ES-I3 (cell line): ENCODE measurements at regions not wholly inside any gene's neighbourhood (a gene's known extent, or its start where the extent isn't known, plus 50 kb on each side); places are given as distances from the start of the nearest gene placed in this dataset.
"Not testable (repeated sequence)": the region's sequence is repeated elsewhere in the genome, so short reads cannot be mapped to it uniquely, and the experiment has no call there.

Experiments used
- H3K36me3 ChIP-seq: 2 replicates; pipeline ENCODE4 v1.6.1; 2013; ENCODE audit warnings: mild to moderate bottlenecking, low read length, control low read depth, moderate library complexity; ENCODE audit not compliant: insufficient read depth
- H3K4me1 ChIP-seq: 2 replicates; pipeline ENCODE4 v1.6.1; 2013; ENCODE audit warnings: mild to moderate bottlenecking, control low read depth, low read length; ENCODE audit not compliant: insufficient read depth
- H3K9ac ChIP-seq: 2 replicates; pipeline ENCODE4 v1.6.1; 2013; ENCODE audit warnings: low read depth, mild to moderate bottlenecking, low read length, moderate library complexity
- H3K9me3 ChIP-seq: 2 replicates; pipeline ENCODE4 v1.6.1; 2013; ENCODE audit warnings: mild to moderate bottlenecking, low read length, moderate library complexity; ENCODE audit not compliant: control insufficient read depth, insufficient read depth

DNA sequence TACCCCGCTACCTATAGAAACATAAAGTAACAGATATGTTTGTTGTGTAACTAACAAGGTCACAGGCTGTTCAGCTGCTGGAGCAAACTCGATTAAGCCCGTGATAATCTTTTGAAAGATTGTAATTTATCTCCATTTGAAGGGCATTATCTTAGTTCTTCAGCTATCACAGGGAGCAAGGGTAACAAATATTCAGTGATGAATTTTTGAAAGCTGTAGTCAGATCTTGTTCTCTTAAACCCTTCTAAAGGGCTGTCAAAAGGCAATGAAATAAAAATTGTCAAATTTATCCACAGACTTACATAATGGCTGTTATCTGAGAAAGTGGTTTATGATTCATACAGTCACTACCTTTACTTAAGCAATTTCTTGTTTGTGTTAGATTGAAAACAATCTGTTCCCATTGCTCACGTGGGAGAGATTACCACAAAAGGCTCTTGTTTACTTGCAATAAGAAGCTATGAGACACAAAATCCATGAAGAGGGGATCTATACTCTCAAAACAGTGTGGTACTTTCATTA lies 78.3 kb upstream of the ZNF608 start:
- peaks cover 12% of the 10 kb centered on the region for H3K4me1 ChIP-seq
- H3K9me3 ChIP-seq, result no peaks in the 10 kb centered on the region; the same call in 1 of the 2 replicates
- H3K9ac ChIP-seq, result no peak overlapping the region

DNA sequence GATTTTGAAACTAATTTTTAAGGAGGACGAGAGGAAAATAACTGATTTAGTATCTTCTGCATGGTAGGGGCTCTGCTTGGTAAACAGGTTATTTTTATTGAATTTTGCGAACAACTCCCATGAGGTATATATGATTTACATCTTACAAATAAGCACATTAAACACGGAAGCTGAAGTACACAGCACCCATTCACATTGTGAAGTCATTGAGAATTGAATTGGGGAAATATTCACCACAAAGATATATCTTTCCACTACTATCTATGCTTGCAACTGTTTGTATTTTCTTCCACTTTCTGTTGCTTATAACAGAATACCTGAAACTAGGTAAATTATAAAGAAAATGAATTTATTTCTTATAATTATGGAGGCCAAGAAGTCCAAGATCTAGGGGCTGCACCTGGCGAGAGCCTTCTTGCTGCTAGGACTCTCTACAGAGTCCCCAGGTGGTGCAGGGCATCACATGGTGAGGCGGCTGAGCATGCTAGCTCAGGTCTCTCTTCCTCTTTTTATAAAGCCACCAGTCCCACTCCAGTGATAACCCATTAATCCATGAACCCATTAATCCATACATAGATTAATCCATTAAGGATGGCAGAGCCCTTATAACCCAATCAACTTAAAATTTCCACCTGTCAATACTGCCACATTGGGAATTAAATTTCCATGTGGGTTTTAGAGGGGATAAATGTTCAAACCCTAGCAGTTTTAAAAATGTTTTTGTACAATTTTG lies 79.0 kb upstream of the ZNF608 start:
- H3K9ac ChIP-seq, result no peak overlapping the region

More for the DNA sequence above, 78.3 kb upstream of the ZNF608 start:
- no peaks in the 10 kb centered on the region for H3K36me3 ChIP-seq

DNA sequence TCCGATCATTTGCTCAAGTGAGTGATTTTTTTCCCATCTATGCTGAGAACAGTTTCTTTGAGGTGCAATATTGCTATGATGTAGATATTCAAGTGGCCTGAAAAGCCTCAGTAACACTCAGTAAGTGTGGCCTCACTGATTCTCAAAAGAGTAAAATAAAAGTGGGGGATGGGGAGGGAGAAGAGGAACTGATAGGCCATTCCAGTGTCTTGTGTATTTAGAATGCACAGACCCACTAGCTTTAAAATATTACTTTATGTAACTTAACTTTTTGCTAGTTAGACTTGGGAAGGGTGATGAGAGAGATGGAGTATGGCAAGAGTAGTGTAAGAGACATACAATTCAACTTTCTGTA lies 79.5 kb upstream of the ZNF608 start:
- H3K36me3 ChIP-seq, result no peaks in the 10 kb centered on the region
- no peaks in the 10 kb centered on the region; the same call in 1 of the 2 replicates for H3K9me3 ChIP-seq
- H3K4me1 ChIP-seq, result peaks cover 12% of the 10 kb centered on the region
- H3K9ac ChIP-seq, result no peak overlapping the region

More for the DNA sequence above, 79.0 kb upstream of the ZNF608 start:
- H3K9me3 ChIP-seq, result no peaks in the 10 kb centered on the region; the same call in 1 of the 2 replicates
- peaks cover 12% of the 10 kb centered on the region for H3K4me1 ChIP-seq
- H3K36me3 ChIP-seq, result no peaks in the 10 kb centered on the region

DNA sequence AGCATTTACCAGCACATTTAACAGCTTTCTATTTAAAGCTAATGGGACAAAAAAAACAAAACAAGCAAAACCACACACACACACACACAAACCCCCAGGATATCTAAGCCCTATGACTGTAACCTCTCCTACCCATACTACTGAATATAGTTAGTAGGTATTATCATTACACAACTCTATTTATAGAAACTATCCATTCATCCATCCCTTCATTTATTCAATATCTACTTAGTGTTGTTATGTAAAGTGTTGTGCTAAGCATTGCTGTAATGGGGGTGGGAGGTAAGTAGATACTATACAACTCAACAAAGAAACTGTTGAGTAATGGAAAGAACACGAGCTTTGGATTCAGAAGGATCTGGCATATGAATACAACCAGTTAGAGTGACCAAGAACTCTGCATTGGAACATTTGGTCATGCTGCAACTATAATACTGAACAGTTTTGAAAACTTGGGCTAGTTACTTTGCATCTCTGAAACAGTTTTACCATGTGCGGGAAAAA lies 82.3 kb upstream of the ZNF608 start:
- no peak overlapping the region for H3K9ac ChIP-seq
- H3K9me3 ChIP-seq, result peaks cover 14% of the 10 kb centered on the region
- H3K4me1 ChIP-seq, result peaks cover 12% of the 10 kb centered on the region
- H3K36me3 ChIP-seq, result no peaks in the 10 kb centered on the region

DNA sequence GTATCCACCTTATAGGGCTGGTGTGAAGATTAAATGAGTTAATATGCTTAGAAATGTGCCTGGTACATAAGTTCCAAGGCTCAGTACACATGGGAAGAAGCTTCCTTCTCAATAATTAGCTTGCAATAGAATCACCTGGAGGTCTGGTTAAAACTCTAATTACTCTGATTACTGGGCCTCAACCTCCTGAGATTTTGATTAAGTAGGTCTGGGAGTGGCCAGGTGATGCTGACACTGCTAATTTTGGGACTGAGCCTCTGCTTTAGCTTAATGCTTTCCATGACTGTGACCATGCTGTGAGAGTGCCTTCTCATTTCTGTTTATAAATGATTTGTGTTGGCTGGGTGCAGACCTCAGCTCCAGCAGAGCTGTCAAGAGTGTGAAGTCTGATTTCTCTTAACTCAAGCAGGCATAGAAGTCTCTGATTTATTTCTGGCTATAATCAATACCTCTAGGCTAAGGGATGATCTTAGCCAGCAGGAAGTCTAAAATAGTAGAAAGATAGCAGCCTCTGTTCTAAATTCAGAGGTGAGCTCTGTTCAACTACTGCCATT lies 85.3 kb upstream of the ZNF608 start:
- H3K4me1 ChIP-seq, result peaks cover 8% of the 10 kb centered on the region

DNA sequence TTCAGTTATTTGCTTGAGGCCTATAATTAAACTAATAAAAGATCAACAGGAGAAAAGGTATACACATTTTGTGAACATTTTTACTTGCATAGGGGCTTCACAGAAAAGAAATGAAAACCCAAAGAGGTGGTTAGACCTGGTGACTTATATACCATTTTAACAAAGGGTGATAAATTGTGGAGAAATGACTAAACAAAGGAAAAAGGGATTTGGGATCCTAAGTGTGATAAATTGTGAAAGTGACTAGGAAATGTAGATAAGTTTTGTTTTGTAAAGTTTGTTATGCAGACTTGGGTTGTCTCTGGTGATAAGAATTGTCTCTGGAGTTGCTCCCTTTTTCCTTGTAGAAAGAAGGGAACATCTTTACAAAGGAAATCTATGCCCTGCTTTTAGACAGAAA lies 86.1 kb upstream of the ZNF608 start:
- H3K36me3 ChIP-seq, result no peaks in the 10 kb centered on the region
- H3K9me3 ChIP-seq, result peaks cover 14% of the 10 kb centered on the region
- no peak overlapping the region for H3K9ac ChIP-seq
- H3K4me1 ChIP-seq, result peaks cover 8% of the 10 kb centered on the region

More for the DNA sequence above, 85.3 kb upstream of the ZNF608 start:
- no peaks in the 10 kb centered on the region for H3K36me3 ChIP-seq
- peaks cover 14% of the 10 kb centered on the region for H3K9me3 ChIP-seq
- no peak overlapping the region for H3K9ac ChIP-seq

DNA sequence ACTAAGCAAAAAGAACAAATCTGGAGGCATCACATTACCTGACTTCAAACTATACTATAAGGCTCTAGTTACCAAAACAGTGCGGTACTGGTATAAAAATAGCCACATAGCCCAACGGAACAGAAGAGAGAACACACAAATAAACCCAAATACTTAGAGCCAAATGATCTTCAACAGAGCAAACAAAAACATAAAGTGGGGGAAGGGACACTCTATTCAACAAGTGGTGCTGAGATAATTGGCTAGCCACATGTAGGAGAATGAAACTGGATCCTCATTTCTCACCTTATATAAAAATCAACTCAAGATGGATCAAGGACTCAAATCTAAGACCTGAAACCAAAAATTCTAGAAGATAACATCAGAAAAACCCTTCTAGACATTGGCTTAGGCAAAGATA lies 89.9 kb upstream of the ZNF608 start:
- not testable (repeated sequence) for H3K4me1 ChIP-seq, H3K9ac ChIP-seq, H3K36me3 ChIP-seq
- H3K9me3 ChIP-seq, result peaks cover 14% of the 10 kb centered on the region

DNA sequence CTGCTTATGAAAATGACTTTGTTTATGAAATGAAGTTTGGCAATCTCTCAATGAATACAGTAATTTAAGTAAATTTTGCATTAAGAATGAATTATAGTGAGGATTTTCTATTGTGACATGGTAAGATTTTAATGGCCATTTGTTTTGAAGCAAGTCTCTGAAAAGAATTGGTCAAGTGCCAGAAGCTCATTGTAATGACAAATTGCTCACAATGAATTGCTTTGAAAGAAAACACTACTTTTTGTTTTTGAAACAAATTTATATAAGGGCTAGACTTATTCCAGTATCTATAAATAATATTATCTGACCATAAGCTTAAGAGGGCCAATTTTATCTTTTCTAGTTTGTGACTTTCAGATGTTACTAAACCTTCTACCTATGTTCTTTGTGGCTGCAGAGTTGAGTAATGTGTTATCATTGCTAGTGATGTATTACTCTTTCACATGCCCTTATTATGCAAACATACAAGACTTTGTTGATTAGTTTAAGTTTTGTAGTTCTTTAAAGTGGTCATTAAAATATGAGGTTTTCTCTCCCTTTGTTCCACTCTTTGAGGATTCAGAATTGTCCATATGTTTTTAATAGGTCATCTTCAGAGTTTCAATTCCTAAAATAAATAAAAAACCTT lies 93.0 kb upstream of the ZNF608 start:
- Histone ChIP-seq H3K36me3 (no peaks in the 10 kb centered on the region), H3K9ac (no peak overlapping the region), H3K4me1 (no peaks in the 10 kb centered on the region), H3K9me3 (no peaks in the 10 kb centered on the region; the same call in 1 of the 2 replicates)

DNA sequence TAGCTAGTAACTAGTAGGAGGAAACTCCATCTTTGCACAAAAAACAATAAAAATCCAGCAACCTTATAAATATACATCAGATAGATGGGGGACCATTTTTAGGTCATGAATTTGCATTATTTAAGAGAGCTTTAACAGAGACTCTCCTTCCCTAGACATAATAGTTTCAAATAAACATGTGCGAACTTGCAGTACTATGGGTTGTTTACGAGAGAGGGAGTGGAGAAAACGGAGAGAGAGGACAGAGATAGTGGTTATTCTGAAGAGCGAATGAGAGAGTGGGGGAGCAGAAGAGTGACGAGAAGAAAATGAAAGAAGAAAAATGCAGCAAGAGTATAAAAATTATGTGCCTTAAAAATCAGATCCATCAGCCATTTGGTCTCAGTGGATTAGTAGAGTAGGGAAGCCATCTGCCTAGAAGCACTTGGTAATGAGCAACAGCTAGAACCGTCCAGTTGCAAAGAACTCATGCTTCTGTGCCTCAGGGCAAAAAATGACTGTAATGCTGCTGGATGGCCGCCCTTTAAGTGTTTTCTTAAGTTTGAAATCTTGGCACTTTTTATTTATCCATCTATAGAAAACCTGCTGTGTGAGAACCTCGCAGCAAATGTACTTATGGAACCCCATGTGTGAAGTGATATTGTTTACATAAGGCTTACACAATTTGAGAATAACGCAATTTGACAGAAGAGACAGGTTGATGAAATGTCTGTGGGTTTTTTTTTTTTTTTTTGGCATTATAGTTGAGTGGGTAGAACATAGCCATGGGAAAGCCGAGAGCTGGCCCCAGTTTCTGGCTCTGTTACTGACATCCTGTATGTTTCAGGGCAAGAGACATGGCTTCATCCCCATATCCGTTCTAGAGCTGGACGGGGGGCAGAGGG lies 95.6 kb upstream of the ZNF608 start:
- H3K36me3 ChIP-seq, result no peaks in the 10 kb centered on the region
- H3K9ac ChIP-seq, result no peak overlapping the region
- H3K9me3 ChIP-seq, result no peaks in the 10 kb centered on the region
- H3K4me1 ChIP-seq, result no peaks in the 10 kb centered on the region

DNA sequence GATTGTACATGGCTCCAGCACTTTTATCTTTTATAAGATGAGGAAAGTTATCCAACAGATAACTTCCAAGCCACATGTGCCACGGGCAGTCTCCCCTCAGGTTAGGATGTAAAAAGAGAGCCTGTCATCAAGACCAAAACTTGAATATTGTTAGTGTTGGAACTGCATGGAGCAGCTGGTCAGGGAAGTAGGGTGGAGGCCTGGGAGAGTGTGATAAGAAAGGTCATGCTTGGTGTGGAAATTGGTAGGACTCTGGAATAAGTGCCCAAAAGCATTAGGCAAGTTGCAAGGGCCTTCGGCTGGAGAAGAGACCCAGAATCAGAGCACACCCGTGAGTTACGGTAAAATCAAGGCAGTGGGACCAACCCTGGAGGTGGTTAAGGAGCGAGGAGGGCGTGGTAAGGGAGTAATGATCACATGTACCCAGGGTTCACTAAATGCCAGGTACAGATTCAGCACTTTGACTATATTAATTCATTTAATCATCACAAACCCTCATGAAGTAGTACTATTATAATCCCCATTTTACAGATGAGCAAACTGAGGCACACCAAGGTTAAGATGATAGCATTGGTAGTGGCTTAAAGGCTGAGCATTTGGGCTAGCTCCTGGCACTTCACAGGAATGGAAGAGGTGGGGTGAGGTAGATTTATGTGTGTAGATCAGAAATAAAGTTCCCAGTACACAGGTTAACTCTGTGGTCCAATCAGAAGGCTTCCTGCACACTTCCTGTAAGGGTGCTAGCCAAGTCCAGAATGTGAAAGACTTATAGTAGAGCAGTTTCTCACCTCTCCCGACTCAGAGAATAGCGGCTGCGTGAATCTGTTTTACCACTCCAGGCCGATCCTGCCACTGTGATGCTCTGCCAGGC lies 96.5 kb upstream of the ZNF608 start:
- H3K9me3 ChIP-seq, result no peaks in the 10 kb centered on the region
- H3K4me1 ChIP-seq, result no peaks in the 10 kb centered on the region
- no peak overlapping the region for H3K9ac ChIP-seq
- H3K36me3 ChIP-seq, result no peaks in the 10 kb centered on the region

DNA sequence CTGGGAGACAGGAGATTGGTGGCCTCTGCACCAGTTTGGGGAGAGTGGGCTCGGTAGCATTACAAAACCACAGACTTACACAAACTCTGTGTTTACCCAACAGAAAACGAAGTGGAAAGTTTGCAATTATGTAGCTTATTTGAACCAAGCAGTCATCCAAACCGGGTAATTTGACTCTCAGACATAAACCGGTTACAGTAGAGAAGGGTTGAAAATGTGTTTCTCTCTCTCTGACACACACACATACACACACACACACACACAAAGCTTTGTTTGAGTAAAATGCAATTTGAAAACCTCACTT lies 97.1 kb upstream of the ZNF608 start:
- Histone ChIP-seq H3K9ac (no peak overlapping the region), H3K36me3 (no peaks in the 10 kb centered on the region), H3K9me3 (no peaks in the 10 kb centered on the region), H3K4me1 (no peaks in the 10 kb centered on the region)

DNA sequence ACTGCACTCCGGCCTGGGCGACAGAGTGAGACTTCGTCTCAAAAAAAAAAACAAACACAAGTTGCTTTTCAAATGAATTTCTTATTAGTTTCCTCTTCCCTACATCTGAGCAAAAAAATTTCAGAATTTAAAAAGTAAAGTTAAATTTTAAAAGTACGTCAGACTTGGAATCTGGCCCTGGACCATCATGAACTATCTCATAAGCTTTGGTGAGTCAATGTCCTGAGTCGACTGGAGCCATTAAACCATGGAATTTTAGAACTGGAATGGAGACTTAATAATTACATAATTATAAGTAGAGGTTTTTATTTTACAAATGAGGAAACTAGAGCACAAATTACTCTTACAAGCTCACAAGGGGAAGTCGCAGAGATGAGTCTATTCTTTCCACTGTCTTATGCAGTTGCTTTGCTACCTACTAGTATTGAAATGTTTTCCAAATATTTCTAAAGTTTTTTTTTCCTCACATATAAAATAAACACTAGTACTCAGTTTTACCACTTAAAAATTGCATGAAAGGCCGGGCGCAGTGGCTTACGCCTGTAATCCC lies 98.0 kb upstream of the ZNF608 start:
- Histone ChIP-seq H3K9me3 (no peaks in the 10 kb centered on the region), H3K36me3 (no peaks in the 10 kb centered on the region), H3K9ac (no peak overlapping the region), H3K4me1 (no peaks in the 10 kb centered on the region)

DNA sequence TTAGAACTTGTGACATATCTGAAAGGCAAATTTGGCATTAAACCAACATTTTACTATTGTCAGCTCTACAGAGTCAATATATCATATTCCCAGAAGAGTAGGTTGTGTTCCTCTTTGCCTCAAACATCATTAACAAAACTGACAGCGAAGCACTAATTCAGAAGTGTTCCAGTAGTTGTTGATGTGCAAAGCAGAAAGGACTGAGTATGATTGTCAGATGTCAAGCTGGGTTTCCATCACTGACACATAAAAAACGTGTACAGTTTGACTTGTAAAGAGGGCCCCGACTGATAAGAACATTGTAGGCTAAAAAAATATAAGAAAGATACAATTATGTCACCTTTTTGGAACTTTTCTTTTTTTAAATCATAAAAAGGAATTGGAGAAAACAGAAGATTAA lies 101.5 kb upstream of the ZNF608 start:
- Histone ChIP-seq H3K9ac (no peak overlapping the region), H3K36me3 (no peaks in the 10 kb centered on the region), H3K9me3 (no peaks in the 10 kb centered on the region), H3K4me1 (no peaks in the 10 kb centered on the region)
